ENCODE measurements at regions not wholly inside any gene's neighbourhood (a gene's known extent, or its start where the extent isn't known, plus 50 kb on each side); places are given as distances from the start of the nearest gene placed in this dataset.
A peak's percentile ranks its signal among the peaks of the same experiment; 100 is the strongest.

GRCh38 chr10:47053081-47053798 is 142.0 kb downstream of the PTPN20 start:
- intact Hi-C loops (cut with micrococcal nuclease), result no loop called here
- H3K27ac Mint-ChIP-seq, result no peak overlapping the region
- CTCF ChIA-PET, result interaction anchor here (1.0 to 1.8 kb wide), 2 partner anchors 28 to 258 kb away, joined by 3 to 7 read pairs; no protein-coding TSS in a partner anchor

DNA sequence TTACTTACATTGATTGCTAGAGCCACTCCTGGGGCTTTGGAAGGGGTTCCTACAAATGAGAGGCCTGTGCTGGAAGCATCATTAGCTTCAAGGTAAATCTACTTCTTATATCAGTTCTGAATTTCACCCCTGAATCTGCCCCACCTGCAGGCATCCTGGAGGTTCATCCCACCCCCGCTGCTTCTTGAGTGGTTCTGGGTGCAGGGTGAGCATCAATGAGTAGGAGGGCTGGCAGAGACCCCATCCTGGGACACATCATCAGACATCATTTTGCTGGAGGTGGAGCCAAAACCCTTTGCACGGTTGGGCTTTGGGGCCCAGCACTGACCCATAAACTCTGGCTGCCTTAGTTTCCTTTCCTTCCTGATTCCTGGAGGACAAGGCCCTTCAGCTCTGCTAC is 143.7 kb downstream of the PTPN20 start:
- Mint-ChIP-seq H3K4me3 (no peak overlapping the region), H3K4me1 (ENCODE audit: low read depth) (no peaks in the 10 kb centered on the region), H3K36me3 (no peaks in the 10 kb centered on the region), H3K9me3 (no peaks in the 10 kb centered on the region), H3K27me3 (peaks cover 5% of the 10 kb centered on the region), H3K27ac (no peak overlapping the region)
- ChIA-PET POLR2A (interaction anchor here (0.6 kb wide), 1 partner anchor 54 kb away, joined by 3 read pairs; no protein-coding TSS in a partner anchor), CTCF (interaction anchor here (0.6 to 1.8 kb wide), 4 partner anchors 16 to 258 kb away, joined by 3 to 7 read pairs (median 4); no protein-coding TSS in a partner anchor)
- intact Hi-C loops (cut with micrococcal nuclease), result no loop called here
- no peak for DNase-seq

More at GRCh38 chr10:47053081-47053798, 142.0 kb downstream of the PTPN20 start:
- DNase-seq, result no peak
- POLR2A ChIA-PET, result no interaction called here
- Mint-ChIP-seq H3K27me3 (peaks cover 2% of the 10 kb centered on the region), H3K9me3 (no peaks in the 10 kb centered on the region), H3K36me3 (no peaks in the 10 kb centered on the region), H3K4me1 (ENCODE audit: low read depth) (peaks cover 7% of the 10 kb centered on the region), H3K4me3 (no peak overlapping the region)

GRCh38 chr10:47055386-47056246 is 144.4 kb downstream of the PTPN20 start:
- intact Hi-C loops (cut with micrococcal nuclease), result no loop called here
- Mint-ChIP-seq H3K4me3 (no peak overlapping the region), H3K4me1 (ENCODE audit: low read depth) (no peaks in the 10 kb centered on the region), H3K9me3 (no peaks in the 10 kb centered on the region), H3K36me3 (no peaks in the 10 kb centered on the region), H3K27me3 (peaks cover 5% of the 10 kb centered on the region), H3K27ac (no peak overlapping the region)
- ChIA-PET CTCF (interaction anchor here (1.1 to 1.3 kb wide), 2 partner anchors 30 to 258 kb away, joined by 3 read pairs; no protein-coding TSS in a partner anchor), POLR2A (no interaction called here)
- no peak for DNase-seq

DNA sequence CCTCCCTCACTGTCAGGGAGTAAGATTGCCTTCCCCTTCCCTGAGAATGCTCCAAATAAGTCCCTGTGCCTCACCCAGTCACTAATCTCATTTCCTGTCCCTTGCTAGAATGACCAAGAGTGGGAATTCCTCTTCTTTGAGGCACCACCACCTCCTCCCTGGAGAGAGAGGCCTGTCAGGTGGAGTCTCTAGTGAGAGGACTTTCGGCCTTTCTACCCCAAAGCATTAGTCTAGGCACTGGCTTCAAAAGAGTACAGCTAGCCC is 145.0 kb downstream of the PTPN20 start:
- CTCF ChIA-PET, result no interaction called here
- no peaks in the 10 kb centered on the region for H3K4me1 Mint-ChIP-seq (ENCODE audit: low read depth)

DNA sequence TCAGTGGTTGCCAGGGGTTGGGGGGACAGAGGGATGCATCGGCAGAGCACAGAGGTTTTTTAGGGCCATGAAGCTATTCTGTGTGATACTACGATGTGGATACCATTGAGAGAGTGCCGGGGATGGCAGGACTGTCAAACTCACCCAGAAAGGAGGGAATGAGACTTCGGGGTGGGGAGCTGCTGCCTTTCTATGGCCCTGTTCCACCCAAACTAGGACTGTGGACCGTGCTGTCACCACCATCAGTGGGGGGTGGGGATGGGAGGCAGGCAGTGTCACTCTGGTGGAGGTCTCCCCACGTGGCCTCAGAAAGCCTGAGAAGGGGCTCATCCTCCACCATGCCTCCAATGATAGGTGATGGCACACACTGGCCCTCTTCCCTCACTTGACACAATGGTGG is 146.2 kb downstream of the PTPN20 start:
- Mint-ChIP-seq H3K4me1 (ENCODE audit: low read depth) (no peaks in the 10 kb centered on the region), H3K9me3 (no peaks in the 10 kb centered on the region), H3K36me3 (no peaks in the 10 kb centered on the region), H3K27ac (no peak overlapping the region), H3K27me3 (peaks cover 5% of the 10 kb centered on the region), H3K4me3 (no peak overlapping the region)
- CTCF ChIA-PET, result interaction anchor here (1.1 kb wide), 1 partner anchor 10 kb away, joined by 3 read pairs; no protein-coding TSS in a partner anchor
- DNase-seq, result peak; percentile 8
- POLR2A ChIA-PET, result no interaction called here
- intact Hi-C loops (cut with micrococcal nuclease), result no loop called here

More for the DNA sequence above, 145.0 kb downstream of the PTPN20 start:
- H3K27me3 Mint-ChIP-seq, result peaks cover 5% of the 10 kb centered on the region
- intact Hi-C loops (cut with micrococcal nuclease), result no loop called here
- no peak overlapping the region for H3K4me3 Mint-ChIP-seq
- H3K36me3 Mint-ChIP-seq, result no peaks in the 10 kb centered on the region
- H3K27ac Mint-ChIP-seq, result no peak overlapping the region
- no peaks in the 10 kb centered on the region for H3K9me3 Mint-ChIP-seq
- no peak for DNase-seq
- POLR2A ChIA-PET, result no interaction called here

DNA sequence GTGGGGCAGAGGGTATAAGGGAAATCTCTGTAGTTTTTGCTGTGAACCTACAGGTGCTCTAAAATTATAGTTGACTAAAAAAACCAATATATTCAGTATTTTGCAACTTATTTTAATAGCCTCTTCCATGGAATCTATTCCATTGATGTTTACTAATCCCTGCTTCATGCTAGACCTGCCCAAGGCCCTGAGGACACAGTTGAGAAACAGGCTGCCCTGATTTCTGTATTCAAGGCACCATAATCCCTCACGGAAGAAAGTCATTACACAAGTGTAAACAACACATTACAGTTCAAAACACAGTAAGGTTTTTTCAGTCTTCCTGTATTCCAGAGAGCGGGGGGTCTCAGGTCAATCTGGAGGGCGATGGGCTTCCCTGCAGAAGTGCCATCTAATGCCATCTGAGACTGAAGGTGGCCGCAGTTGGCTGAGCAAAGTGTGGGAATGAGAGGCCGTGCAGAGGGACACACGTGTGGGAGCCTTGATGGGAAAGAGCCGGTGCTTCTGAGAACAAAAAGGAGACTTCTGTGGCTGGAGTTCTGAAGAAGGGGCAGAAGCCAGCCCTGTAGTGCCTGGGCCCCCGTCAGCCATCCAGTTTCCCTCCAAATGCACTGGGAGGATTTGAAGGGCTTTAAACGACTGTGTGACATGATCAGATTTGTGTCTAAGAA is 146.9 kb downstream of the PTPN20 start:
- intact Hi-C loops (cut with micrococcal nuclease), result no loop called here
- Mint-ChIP-seq H3K36me3 (no peaks in the 10 kb centered on the region), H3K4me1 (ENCODE audit: low read depth) (no peaks in the 10 kb centered on the region), H3K27me3 (peaks cover 5% of the 10 kb centered on the region), H3K9me3 (no peaks in the 10 kb centered on the region), H3K27ac (no peak overlapping the region), H3K4me3 (no peak overlapping the region)
- CTCF ChIA-PET, result interaction anchor here (1.1 kb wide), 1 partner anchor 11 kb away, joined by 3 read pairs; no protein-coding TSS in a partner anchor
- no peak for DNase-seq
- POLR2A ChIA-PET, result no interaction called here

- H3K36me3 Mint-ChIP-seq, result no peaks in the 10 kb centered on the region
- POLR2A ChIA-PET, result no interaction called here
- no peak overlapping the region for H3K4me3 Mint-ChIP-seq
- peaks cover 5% of the 10 kb centered on the region for H3K27me3 Mint-ChIP-seq
- no peak for DNase-seq
- no peaks in the 10 kb centered on the region for H3K9me3 Mint-ChIP-seq
- no peaks in the 10 kb centered on the region for H3K4me1 Mint-ChIP-seq (ENCODE audit: low read depth)
- no peak overlapping the region for H3K27ac Mint-ChIP-seq
- CTCF ChIA-PET, result interaction anchor here (1.9 kb wide), 1 partner anchor 11 kb away, joined by 10 read pairs; no protein-coding TSS in a partner anchor
- intact Hi-C loops (cut with micrococcal nuclease), result no loop called here
Observed at GRCh38 chr10:47058961-47059391, 147.7 kb downstream of the PTPN20 start.

GRCh38 chr10:47059606-47060311 is 148.5 kb downstream of the PTPN20 start:
- no peaks in the 10 kb centered on the region for H3K4me1 Mint-ChIP-seq (ENCODE audit: low read depth)
- POLR2A ChIA-PET, result interaction anchor here (0.6 kb wide), 1 partner anchor 220 kb away, joined by 3 read pairs; no protein-coding TSS in a partner anchor
- CTCF ChIA-PET, result interaction anchor here (1.1 to 1.9 kb wide), 2 partner anchors 8 to 12 kb away, joined by 5 to 10 read pairs; no protein-coding TSS in a partner anchor

GRCh38 chr10:47060356-47060755 is 149.1 kb downstream of the PTPN20 start:
- DNase-seq, result no peak
- no peak overlapping the region for H3K27ac Mint-ChIP-seq
- peaks cover 5% of the 10 kb centered on the region for H3K27me3 Mint-ChIP-seq
- CTCF ChIA-PET, result interaction anchor here (1.1 to 1.9 kb wide), 2 partner anchors 9 to 13 kb away, joined by 5 to 10 read pairs; no protein-coding TSS in a partner anchor
- no peaks in the 10 kb centered on the region for H3K36me3 Mint-ChIP-seq
- intact Hi-C loops (cut with micrococcal nuclease), result no loop called here
- H3K4me3 Mint-ChIP-seq, result no peak overlapping the region
- H3K4me1 Mint-ChIP-seq (ENCODE audit: low read depth), result no peaks in the 10 kb centered on the region
- POLR2A ChIA-PET, result no interaction called here
- no peaks in the 10 kb centered on the region for H3K9me3 Mint-ChIP-seq

More at GRCh38 chr10:47059606-47060311, 148.5 kb downstream of the PTPN20 start:
- Mint-ChIP-seq H3K9me3 (no peaks in the 10 kb centered on the region), H3K27ac (no peak overlapping the region), H3K4me3 (no peak overlapping the region), H3K27me3 (peaks cover 5% of the 10 kb centered on the region), H3K36me3 (no peaks in the 10 kb centered on the region)
- no peak for DNase-seq
- intact Hi-C loops (cut with micrococcal nuclease), result no loop called here

DNA sequence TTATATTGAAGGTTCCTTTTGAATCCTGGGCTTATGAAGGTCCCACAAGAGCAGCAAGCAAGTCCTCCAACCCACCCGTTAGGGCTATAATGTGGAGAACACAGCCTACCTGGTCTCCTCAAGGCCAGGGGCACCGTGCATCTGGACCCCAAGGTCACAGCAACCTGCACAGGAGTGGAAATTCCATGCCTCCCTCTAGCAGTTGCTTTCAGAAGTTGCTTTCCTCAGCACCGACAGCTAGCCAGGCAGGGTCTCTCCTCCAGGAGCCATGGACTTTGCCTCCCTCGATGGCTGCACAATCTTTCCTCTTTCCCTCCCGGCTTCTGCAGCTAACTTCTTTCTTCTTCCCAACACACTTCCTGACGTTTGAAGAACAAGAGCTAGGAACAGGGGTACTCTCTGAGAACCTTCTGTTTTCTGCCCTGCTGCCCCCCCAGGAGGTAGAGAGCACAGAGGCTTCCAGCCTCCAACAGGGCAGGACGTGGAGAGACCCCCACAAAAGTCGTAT is 149.8 kb downstream of the PTPN20 start:
- H3K9me3 Mint-ChIP-seq, result no peaks in the 10 kb centered on the region
- ChIA-PET POLR2A (no interaction called here), CTCF (interaction anchor here (1.1 kb wide), 1 partner anchor 10 kb away, joined by 5 read pairs; no protein-coding TSS in a partner anchor)
- intact Hi-C loops (cut with micrococcal nuclease), result no loop called here
- no peaks in the 10 kb centered on the region for H3K36me3 Mint-ChIP-seq
- no peaks in the 10 kb centered on the region for H3K4me1 Mint-ChIP-seq (ENCODE audit: low read depth)
- H3K4me3 Mint-ChIP-seq, result no peak overlapping the region
- no peak for DNase-seq
- peaks cover 5% of the 10 kb centered on the region for H3K27me3 Mint-ChIP-seq
- no peak overlapping the region for H3K27ac Mint-ChIP-seq

DNA sequence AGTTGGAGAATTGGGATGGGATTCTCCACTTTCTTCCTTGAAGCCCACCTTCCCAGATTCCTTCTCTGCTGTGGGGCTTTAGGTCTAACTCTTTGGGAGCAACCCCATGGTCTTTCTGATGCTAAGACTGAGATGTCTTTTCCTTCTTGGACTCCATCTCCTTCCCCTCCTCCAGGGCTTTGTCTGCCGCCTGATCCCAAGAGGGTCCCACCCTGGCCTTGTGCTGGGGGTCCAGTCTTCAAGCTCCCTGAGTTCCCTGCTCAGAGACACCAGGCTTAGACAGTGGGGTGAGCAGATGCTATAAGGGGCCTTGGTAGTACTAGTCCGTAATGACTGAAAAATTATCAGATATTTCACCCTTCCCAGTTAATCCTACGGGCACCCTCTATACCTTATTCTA is 150.5 kb downstream of the PTPN20 start:
- Mint-ChIP-seq H3K27ac (no peak overlapping the region), H3K36me3 (no peaks in the 10 kb centered on the region), H3K9me3 (no peaks in the 10 kb centered on the region), H3K4me3 (no peak overlapping the region), H3K4me1 (ENCODE audit: low read depth) (no peaks in the 10 kb centered on the region), H3K27me3 (peaks cover 5% of the 10 kb centered on the region)
- POLR2A ChIA-PET, result no interaction called here
- CTCF ChIA-PET, result no interaction called here
- intact Hi-C loops (cut with micrococcal nuclease), result no loop called here
- no peak for DNase-seq

All from activated CD4-positive, alpha-beta memory T cell treated with anti-CD3 and anti-CD28 coated beads for 36 hours (primary cell).